HCT116 (cell line): ENCODE measurements at regions not wholly inside any gene's neighbourhood (a gene's known extent, or its start where the extent isn't known, plus 50 kb on each side); places are given as distances from the start of the nearest gene placed in this dataset.

Experiments used
- CBX3 ChIP-seq: IDR thresholded peaks from 2 replicates; pipeline ENCODE4 v1.6.1; 2012; ENCODE audit warnings: low read depth
- CEBPB ChIP-seq: IDR thresholded peaks from 2 replicates; pipeline ENCODE4 v1.6.1; 2012; ENCODE audit warnings: low read depth
- EGR1 ChIP-seq: IDR thresholded peaks from 2 replicates; pipeline ENCODE4 v1.6.1; 2012; ENCODE audit warnings: low read depth
- ELF1 ChIP-seq: IDR thresholded peaks from 2 replicates; pipeline ENCODE4 v1.6.1; 2012; ENCODE audit warnings: low read depth, borderline replicate concordance
- EZH2 ChIP-seq: fragments of 200-600 bp; sonication (generic); IDR thresholded peaks from 2 replicates; pipeline ENCODE4 v1.6.1; 2017; ENCODE audit warnings: antibody characterized with exemption, mixed run types
- FOSL1 ChIP-seq: IDR thresholded peaks from 2 replicates; pipeline ENCODE4 v1.6.1; 2012; ENCODE audit warnings: low read depth
- JUND ChIP-seq: IDR thresholded peaks from 2 replicates; pipeline ENCODE4 v1.6.1; 2012
- POLR2A ChIP-seq: IDR thresholded peaks from 2 replicates; pipeline ENCODE4 v1.7.0; 2011; ENCODE audit warnings: borderline replicate concordance; ENCODE audit not compliant: insufficient read depth, insufficient read length; ENCODE audit errors: extremely low read depth
- RAD21 ChIP-seq: IDR thresholded peaks from 2 replicates; pipeline ENCODE4 v1.6.1; 2012; ENCODE audit warnings: low read depth, mild to moderate bottlenecking
- SIN3A ChIP-seq: IDR thresholded peaks from 2 replicates; pipeline ENCODE4 v1.6.1; 2012; ENCODE audit warnings: low read depth
- SP1 ChIP-seq: IDR thresholded peaks from 2 replicates; pipeline ENCODE4 v1.6.1; 2012; ENCODE audit warnings: low read depth
- TF ChIP-seq, protein P1 (sequence below), 3 experiments: fragments of 200-600 bp in 1 of 3; sonication (generic) in 1 of 3; IDR thresholded peaks in 2 of 3; conservative IDR thresholded peaks in 1 of 3; 2 replicates each; pipeline ENCODE4 v1.5.1; 2012 to 2017; ENCODE audit warnings: low read depth in 2 of 3, low read length in 2 of 3, antibody characterized with exemption in 1 of 3, borderline replicate concordance in 1 of 3, control low read depth in 1 of 3, mild to moderate bottlenecking in 1 of 3, mixed read lengths in 1 of 3, mixed run types in 1 of 3, moderate library complexity in 1 of 3; ENCODE audit not compliant: insufficient read depth in 1 of 3
- TF ChIP-seq, protein P2 (sequence below): IDR thresholded peaks from 2 replicates; pipeline ENCODE4 v1.6.1; 2012

DNA sequence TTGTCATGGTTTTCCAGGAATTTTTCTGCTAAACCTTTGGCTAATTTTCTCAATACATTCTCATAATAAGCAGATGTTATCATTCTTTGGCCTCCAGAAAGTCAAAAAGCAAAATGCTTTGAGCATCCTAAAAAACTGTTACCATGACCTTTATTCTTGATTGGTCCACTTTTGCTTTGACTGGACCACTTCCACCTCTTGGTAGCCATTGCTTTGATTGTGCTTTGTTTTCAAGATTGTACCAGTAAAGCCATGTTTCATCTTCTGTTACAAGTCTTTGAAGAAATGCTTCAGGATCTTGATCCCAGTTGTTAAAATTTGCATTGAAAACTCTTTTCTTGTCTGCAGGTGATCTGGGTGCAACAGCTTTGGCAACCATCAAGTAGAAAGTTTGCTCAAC is 180.1 kb downstream of the DUSP6 start:
- TF ChIP-seq SIN3A (no peak), CBX3 (no peak), RAD21 (no peak), POLR2A (no peak), FOSL1 (no peak), EGR1 (no peak), ELF1 (no peak), JUND (no peak), SP1 (no peak), EZH2 (no peak), CEBPB (no peak)
- TF ChIP-seq, protein P1, sequence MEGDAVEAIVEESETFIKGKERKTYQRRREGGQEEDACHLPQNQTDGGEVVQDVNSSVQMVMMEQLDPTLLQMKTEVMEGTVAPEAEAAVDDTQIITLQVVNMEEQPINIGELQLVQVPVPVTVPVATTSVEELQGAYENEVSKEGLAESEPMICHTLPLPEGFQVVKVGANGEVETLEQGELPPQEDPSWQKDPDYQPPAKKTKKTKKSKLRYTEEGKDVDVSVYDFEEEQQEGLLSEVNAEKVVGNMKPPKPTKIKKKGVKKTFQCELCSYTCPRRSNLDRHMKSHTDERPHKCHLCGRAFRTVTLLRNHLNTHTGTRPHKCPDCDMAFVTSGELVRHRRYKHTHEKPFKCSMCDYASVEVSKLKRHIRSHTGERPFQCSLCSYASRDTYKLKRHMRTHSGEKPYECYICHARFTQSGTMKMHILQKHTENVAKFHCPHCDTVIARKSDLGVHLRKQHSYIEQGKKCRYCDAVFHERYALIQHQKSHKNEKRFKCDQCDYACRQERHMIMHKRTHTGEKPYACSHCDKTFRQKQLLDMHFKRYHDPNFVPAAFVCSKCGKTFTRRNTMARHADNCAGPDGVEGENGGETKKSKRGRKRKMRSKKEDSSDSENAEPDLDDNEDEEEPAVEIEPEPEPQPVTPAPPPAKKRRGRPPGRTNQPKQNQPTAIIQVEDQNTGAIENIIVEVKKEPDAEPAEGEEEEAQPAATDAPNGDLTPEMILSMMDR (IDR thresholded peaks at IDR 0.05 in 2 of 3, conservative IDR thresholded peaks at IDR 0.05 in 1 of 3; ENCODE audit: borderline replicate concordance in 1 of 3, insufficient read depth in 1 of 3, low read depth in 2 of 3, low read length in 2 of 3) = no peak
- TF ChIP-seq, protein P2, sequence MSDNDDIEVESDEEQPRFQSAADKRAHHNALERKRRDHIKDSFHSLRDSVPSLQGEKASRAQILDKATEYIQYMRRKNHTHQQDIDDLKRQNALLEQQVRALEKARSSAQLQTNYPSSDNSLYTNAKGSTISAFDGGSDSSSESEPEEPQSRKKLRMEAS = no peak
